GM19328 (cell line): ENCODE measurements at regions not wholly inside any gene's neighbourhood (a gene's known extent, or its start where the extent isn't known, plus 50 kb on each side); places are given as distances from the start of the nearest gene placed in this dataset.
"Not testable (repeated sequence)": the region's sequence is repeated elsewhere in the genome, so short reads cannot be mapped to it uniquely, and the experiment has no call there.

ENCODE experiments used
- ATAC-seq: cut with Tn5 transposase; IDR thresholded peaks from one replicate; pipeline ENCODE4 v1.9.1; 2021; ENCODE audit warnings: mild to moderate bottlenecking, moderate library complexity; ENCODE audit not compliant: unreplicated experiment

GRCh38 chr1:60864722-60865121, 217.6 kb upstream of the NFIA start:
- no peak for ATAC-seq

DNA sequence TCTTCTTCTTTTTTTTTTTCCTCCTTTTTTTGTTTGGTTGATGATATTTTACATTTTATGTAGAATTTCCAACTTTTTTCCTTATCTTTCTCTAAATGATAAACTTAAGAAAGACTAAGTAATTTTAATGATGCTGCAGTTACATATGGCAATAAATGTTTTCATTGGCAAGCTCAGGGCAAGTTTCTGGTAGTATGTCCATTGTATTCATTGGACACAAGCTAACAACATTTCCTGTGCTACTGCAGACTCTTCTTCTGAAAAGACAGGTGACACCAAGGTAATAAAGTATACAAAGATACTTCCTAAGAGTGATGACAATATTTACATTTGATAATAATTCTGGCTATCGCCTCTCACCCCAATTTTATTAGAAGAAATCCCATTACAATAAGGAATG, 219.2 kb upstream of the NFIA start:
- no peak for ATAC-seq

DNA sequence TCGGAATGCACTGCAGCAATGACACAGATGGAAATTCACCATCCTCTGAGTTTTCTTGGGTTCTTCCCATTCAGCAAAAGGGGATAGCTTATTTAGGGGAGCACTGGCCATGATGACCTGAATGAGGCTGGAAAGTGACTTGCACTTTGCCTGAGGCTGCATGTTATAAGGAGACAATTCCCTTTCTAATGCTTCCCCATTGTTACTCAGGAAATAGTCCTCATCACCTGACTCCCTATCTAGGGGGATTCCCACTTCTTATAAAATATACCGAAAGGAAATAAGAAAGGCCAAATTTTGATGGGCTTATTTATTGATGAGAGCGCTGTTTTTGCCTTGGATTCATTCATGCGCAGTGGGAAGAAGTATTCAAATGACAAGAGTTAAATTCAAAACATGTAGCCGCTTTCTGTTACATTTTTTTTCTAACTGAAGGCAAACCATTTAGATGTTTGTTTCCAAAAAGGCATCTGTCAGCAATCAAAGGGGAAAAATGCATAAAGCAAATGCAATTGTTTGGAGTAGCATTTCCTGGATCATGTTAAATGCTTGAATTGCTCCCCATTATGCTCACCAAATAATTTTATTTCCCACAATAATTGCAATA, 220.3 kb upstream of the NFIA start:
- no peak for ATAC-seq

DNA sequence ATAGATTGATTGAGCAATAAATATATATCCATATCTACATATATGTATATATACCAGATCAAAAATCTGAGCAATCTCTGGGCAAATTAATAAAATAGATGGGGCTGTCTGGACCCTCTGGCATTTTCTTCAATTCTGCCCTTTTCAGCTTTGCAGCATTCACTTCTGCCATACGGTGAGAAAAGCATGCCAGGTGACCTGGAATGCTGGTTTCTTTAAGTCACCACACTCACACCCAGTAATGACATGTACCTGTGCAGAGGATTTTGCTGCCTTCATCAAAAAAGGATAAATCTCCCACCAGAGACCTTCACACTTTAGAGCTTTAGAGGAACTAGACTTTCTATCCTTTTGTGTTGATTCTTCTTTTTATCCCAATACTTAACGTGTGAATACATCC, 223.2 kb upstream of the NFIA start:
- ATAC-seq, result no peak

DNA sequence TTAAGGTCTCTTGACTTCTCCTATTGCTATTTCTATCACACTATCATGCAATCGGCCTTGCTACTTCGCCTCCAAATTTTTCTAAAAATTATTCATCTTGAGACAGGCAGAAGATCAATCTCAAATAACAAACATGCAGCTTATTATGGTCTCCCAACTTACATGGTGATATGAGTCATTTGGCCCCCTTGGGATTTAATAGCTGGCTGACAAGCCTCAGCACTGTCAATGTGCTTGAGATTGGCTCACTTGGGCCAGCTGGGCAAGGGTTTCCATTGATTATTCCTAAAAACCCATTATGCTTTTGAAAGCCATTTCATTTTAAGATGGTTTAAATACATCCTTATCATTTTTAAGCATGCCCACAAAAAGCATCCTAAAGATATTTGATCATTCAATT, 224.5 kb upstream of the NFIA start:
- ATAC-seq, result no peak

- ATAC-seq, result no peak
Observed at GRCh38 chr1:60850084-60850483, 232.3 kb upstream of the NFIA start.

GRCh38 chr1:60849401-60849800, 233.0 kb upstream of the NFIA start:
- ATAC-seq, result no peak

DNA sequence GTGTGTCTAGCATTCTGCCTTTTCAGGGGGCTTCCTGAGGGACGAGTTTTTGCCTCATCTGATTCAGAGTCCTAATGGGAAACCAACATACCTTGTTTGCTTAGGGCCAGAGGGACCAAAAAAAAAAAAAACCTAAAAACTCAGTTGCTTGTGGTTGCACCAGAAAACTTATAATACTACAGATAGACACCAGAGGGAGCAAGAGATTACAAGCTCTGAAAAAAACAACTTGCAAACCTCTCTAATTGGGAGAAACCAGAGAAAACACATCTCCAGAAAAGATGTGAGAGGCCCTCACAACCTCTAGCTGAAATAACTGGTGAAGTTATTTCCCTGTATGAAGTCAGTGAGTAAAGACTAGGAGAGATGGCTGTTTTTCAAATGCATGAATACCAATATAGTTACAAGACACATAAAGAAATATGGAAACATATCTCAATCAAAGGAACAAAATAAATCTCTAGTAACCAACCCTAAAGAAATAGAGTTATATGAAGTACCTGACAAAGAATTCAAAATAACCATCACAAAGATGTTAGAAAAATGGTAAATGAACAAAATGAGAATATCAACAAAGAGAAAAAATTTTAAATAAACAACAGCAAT, 233.7 kb upstream of the NFIA start:
- ATAC-seq, result no peak

DNA sequence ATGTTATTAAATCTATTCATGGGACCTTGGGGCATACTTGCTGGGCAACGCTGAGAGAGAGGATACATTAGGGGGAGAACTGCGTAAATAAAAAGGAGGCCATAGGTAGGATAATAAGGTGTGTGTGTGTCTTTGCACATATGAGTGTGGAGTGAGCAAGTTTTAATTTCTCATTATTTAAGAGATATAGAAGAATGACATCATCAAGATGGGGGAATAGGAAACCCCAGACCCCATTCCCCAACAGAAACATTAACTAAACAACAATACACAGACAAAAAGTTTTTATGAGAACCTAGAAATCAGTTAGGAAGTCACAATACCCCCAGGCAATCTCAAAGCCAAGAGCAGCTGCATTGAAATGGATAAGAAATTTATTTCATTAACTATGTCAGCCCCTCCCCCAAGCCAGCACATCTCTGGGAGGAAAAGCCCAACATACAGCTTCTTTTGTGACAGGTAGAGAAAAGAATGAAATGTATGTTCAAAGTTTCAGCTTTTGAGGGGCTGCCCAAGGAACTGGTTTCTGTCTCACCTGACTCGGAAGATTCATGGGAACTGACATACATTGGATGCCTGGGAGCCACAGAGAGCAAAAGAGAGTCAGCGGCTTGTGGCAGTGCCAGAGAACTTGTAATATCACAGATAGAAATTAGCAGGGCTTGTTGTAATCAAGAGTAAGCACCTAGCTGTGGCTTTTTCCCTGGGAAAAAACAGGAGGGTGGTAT, 234.3 kb upstream of the NFIA start:
- ATAC-seq, result no peak

GRCh38 chr1:60847391-60847790, 235.0 kb upstream of the NFIA start:
- no peak for ATAC-seq

GRCh38 chr1:60845659-60846058, 236.7 kb upstream of the NFIA start:
- ATAC-seq, result not testable (repeated sequence)

DNA sequence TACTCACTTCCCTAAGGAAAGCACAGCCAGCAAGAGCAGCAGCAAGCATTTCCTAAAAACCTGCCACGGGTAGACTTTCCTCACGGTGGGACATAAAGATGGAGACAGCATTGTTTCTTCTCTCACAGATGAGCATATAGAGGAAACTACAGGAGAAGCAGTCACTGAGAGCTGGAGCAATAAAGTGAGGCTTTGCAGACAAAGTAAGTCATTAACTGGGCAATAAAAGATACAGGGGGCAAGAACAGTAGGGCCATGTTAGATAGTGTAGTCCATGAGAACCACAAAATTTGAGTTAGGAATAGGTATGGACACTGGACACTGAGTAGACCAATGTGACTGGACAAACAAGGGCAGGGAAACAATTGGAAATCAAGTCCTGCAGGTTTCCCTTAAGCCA, 240.1 kb upstream of the NFIA start:
- ATAC-seq, result no peak

- ATAC-seq, result no peak
Observed at GRCh38 chr1:60841116-60842046, 241.0 kb upstream of the NFIA start.

DNA sequence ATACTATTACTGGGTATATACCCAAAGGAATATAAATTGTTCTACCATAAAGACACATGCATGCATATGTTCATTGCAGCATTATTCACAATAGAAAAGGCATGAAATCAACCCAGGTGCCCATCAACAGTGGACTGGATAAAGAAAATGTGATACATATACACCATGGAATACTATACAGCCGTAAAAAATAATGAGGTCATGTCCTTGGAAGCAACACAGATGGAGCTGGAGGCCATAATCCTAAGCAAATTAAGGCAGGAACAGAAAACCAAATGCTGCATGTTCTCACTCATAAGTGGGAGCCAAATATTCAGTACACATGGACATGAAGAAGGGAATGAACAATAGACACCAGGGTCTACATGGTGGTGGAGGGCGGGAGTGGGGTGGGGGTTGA, 241.9 kb upstream of the NFIA start:
- ATAC-seq, result not testable (repeated sequence)

DNA sequence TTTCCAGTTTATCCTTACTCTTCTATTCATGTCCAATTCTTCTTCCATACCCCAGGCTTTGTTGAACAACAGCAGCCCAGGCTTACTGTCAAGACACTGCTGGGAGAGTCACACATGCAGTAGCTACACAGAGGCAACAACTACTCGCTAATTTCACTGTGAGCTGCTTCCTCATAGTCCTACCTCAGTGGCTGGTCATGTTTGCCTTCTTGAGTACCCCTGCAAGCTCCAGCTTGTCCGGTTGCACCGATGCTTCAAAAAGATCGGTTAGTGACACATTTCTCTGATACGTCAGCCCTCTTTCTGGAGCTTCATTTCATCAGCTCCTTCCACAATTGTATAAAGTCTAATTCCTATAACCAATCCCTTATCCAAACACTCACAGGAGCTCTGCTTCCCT, 246.7 kb upstream of the NFIA start:
- ATAC-seq, result no peak

- ATAC-seq, result no peak
Observed at GRCh38 chr1:60833173-60833572, 249.2 kb upstream of the NFIA start.

- no peak for ATAC-seq
Observed at GRCh38 chr1:60832367-60832766, 250.0 kb upstream of the NFIA start.

- no peak for ATAC-seq
Observed at GRCh38 chr1:60831780-60832179, 250.6 kb upstream of the NFIA start.

- no peak for ATAC-seq
Observed at GRCh38 chr1:60828944-60829343, 253.4 kb upstream of the NFIA start.

DNA sequence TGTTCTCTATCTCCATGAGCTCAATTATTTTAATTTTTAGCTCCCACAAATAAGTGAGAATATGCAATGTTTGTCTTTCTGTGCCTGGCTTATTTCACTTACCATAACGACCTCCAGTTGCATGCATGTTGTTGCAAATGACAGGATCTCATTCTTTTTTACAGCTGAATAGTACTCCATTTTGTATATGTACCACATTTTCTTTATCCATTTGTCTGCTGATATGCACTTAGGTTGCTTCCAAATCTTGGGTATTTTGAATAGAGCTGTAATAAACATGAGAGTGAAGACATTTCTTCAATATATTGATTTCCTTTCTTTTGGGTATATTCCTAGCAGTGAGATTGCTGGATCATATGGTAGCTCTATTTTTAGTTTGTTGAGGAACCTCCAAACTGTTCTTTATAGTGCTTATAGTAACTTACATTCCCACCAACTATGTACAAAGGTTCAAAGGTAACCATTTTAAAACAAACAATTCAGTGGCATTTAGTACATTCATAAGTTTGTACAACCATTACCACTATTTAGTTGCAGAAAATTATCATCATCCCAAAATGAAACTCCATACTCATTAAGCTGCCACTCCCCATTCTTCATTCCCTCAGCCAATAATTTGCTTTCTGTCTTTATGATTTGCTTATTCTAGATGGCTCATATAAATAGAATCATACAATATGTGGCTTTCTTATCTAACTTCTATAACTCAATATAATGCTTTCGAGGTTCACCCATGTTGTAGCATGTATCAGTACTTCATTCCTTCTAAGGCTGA, 255.9 kb upstream of the NFIA start:
- no peak for ATAC-seq

GRCh38 chr1:60825593-60825992, 256.8 kb upstream of the NFIA start:
- ATAC-seq, result no peak
